AG10803 (cell line): ENCODE measurements at regions not wholly inside any gene's neighbourhood (a gene's known extent, or its start where the extent isn't known, plus 50 kb on each side); places are given as distances from the start of the nearest gene placed in this dataset.

Source experiments
- DNase-seq: peaks from one replicate; pipeline ENCODE4 v3.0.0; 2010; ENCODE audit warnings: low read depth
- H3K4me3 ChIP-seq: 2 replicates; pipeline ENCODE4 v1.5.1; 2011; ENCODE audit warnings: mild to moderate bottlenecking, low read length, control low read depth
- TF ChIP-seq, protein P1 (sequence below): conservative IDR thresholded peaks from 2 replicates; pipeline ENCODE4 v1.5.1; 2011; ENCODE audit warnings: mild to moderate bottlenecking, low read length, control low read depth, inconsistent platforms

DNA sequence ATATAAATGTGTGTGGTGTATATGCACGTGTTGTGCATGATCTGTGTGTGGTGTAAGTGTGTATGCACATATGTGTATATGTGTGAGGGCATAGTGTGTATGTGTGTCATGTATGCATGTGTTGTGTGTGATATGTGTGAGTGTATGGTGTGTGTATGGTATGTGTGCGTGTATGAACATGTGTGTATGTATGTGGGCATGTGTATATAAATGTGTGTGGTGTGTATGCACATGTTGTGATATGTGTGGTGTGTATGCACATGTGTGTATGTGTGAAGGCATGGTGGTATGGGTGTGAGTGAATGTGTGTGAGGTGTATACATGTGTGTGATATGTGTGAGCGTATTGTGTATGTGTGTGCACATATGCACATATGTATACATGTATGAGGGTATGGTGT, 198.7 kb downstream of the RBFOX3 start:
- H3K4me3 ChIP-seq: no peak overlapping the region
- no peak for DNase-seq
- TF ChIP-seq, protein P1, sequence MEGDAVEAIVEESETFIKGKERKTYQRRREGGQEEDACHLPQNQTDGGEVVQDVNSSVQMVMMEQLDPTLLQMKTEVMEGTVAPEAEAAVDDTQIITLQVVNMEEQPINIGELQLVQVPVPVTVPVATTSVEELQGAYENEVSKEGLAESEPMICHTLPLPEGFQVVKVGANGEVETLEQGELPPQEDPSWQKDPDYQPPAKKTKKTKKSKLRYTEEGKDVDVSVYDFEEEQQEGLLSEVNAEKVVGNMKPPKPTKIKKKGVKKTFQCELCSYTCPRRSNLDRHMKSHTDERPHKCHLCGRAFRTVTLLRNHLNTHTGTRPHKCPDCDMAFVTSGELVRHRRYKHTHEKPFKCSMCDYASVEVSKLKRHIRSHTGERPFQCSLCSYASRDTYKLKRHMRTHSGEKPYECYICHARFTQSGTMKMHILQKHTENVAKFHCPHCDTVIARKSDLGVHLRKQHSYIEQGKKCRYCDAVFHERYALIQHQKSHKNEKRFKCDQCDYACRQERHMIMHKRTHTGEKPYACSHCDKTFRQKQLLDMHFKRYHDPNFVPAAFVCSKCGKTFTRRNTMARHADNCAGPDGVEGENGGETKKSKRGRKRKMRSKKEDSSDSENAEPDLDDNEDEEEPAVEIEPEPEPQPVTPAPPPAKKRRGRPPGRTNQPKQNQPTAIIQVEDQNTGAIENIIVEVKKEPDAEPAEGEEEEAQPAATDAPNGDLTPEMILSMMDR: no peak

DNA sequence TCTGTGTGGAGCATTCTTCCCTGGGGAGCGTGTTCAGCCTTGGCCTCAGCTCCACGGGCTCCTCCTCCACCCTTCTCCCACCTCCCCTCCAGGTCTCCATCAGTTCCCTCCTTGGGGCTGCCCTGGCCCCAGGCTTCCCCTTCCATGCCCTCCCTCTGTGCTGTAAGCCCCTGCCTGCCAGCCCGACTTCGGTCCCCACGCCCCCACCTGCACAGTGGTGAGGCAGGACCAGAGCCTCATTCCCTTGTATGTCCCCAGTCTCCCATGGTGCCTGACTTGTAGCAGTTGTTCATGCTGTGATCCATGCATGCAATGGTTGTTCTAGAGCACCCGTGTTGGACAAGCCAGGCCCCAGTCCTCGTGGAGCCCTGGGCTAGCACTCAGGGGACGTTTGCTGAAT, 199.4 kb downstream of the RBFOX3 start:
- TF ChIP-seq, protein P1: no peak
- DNase-seq: no peak
- H3K4me3 ChIP-seq: no peak overlapping the region

DNA sequence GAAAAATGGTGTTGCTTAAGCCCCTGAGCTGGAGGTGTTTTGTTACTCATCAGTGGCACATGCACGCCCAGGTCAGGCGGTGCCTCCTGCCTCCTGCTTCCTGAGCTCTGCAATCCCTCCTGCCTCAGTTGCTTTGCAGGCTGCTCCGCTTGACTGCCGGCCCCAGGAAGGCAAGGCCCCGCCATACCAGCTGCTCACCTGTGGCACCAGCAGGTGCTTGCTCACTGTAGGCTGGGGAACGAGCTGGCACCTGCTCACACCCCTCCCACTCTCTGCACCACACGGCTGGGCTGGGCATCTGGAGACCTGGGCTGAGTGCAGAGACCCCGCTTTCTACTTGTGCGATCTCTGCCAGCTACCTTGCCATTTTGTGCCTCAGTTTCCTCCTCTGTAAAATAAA, 200.2 kb downstream of the RBFOX3 start:
- TF ChIP-seq, protein P1: no peak
- H3K4me3 ChIP-seq: no peak overlapping the region
- DNase-seq: no peak

DNA sequence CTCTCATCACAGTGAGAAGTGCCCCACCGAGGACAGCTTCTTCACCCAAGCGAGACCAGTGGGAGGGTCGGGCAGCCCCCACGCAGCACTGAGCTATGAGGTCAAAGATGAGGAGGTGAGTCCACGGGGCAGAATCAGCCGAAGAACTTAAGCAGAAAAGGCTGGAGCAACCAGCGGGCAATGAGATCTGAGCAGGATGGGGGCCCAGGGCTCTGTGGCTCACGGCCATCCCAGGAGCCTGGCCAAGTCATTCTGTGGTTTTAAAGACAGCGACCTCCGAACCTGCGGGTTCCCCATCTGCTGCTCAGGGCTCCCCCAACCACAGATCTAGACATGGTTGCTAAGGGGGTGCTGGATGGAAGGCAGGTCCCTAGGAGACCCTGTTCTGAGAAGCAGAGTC, 202.6 kb downstream of the RBFOX3 start:
- no peak overlapping the region for H3K4me3 ChIP-seq
- DNase-seq: no peak
- TF ChIP-seq, protein P1: no peak

DNA sequence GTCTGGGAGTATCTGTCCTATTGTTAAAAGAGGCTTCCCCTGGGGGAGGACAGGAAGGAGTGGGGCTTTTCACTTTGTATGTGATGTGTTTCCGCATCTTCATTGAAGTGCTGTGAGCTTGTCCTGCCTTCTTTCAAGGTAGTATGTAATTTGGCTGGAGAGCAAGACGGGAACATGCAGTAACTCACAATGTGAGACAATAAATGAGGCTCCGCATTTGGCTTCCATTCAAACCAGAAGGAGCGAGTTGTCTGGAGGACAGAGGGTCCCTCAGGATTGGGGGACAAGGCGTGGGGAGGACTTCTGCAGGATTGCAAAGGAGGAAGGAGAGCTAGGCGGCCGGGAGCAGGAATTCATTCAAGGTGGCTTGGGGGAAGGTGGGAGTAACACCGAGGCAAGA, 203.5 kb downstream of the RBFOX3 start:
- no peak for DNase-seq
- TF ChIP-seq, protein P1: no peak
- no peak overlapping the region for H3K4me3 ChIP-seq

DNA sequence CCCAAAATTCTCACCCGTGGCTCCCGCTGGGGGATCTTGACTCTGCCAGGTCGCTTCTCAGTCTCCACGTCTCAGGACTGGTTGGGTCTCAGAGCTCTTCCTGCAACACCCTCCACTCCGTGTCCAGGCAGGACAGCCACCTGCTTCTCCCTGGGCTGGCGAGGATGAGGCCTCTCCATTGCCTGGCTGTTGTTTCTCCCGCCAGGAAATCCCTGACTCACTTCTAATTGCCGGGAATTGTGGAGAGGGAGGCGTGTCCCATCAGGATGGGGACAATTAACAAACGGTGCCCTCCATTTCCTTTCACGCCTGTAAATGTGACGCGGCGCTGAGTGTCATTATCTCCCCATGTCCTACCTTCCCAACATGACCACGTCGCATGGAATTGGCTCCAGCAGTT, 204.5 kb downstream of the RBFOX3 start:
- TF ChIP-seq, protein P1: no peak
- no peak for DNase-seq
- H3K4me3 ChIP-seq: no peak overlapping the region

DNA sequence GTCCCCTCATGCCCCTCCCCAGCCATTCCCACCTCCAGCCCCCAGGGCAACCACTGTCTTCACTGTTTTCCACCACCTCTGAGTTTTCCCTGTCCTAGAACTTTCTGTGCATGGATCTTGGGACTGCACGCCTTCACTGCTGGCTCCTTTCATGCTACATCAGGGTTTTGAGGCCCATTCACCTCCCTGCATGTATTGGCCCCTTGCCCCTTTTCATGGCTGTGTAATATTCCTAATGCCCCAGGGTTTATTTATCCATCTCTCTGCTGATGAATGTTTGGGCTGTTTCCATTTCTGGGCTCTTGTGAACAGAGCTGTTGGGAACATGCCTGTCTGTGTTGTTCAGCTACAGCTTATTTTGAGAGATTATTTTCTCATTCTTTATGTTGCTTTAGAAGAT, 205.0 kb downstream of the RBFOX3 start:
- TF ChIP-seq, protein P1: no peak
- H3K4me3 ChIP-seq: no peak overlapping the region
- no peak for DNase-seq
